Stimulated activated CD4-positive, alpha-beta T cell treated with anti-CD3 and anti-CD28 coated beads, Interleukin-2, amount 100 ng/mL, for 4 hours (primary cell): ENCODE measurements at regions not wholly inside any gene's neighbourhood (a gene's known extent, or its start where the extent isn't known, plus 50 kb on each side); places are given as distances from the start of the nearest gene placed in this dataset.
"Not testable (repeated sequence)": the region's sequence is repeated elsewhere in the genome, so short reads cannot be mapped to it uniquely, and the experiment has no call there.

Experiments used
- DNase-seq: peaks from one replicate; pipeline ENCODE4 v3.0.0-alpha.2; 2020; ENCODE audit warnings: low read depth

GRCh38 chr15:62644889-62645742 is 397.4 kb upstream of the TPM1 start:
- DNase-seq: no peak

DNA sequence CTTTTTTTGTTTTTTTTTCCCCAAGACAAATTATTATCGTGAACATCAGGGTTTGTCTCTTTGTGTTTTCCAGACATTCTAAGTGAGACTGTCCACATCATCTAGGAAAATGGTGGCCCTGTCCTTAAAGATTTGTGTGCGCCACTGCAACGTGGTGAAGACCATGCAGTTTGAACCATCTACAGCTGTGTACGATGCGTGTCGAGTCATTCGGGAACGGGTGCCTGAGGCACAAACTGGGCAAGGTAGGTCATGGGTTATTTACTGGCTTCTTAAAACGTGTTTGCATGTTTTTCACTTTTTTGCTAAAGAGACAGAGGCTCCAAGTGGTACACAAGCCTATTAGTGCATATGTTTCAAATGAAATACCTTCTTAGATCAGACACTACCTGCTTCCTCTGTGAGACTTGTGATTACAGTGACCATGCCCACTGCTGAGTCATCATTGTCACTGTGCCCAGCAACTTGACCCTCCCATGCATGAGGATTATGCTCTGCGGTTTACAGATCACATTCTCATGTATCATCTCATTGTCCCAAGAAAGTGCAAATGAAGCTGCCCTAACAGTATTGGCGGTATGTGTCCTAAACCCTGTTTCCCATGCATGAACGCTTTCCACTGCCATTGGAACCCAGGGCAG is 395.2 kb upstream of the TPM1 start:
- no peak for DNase-seq

DNA sequence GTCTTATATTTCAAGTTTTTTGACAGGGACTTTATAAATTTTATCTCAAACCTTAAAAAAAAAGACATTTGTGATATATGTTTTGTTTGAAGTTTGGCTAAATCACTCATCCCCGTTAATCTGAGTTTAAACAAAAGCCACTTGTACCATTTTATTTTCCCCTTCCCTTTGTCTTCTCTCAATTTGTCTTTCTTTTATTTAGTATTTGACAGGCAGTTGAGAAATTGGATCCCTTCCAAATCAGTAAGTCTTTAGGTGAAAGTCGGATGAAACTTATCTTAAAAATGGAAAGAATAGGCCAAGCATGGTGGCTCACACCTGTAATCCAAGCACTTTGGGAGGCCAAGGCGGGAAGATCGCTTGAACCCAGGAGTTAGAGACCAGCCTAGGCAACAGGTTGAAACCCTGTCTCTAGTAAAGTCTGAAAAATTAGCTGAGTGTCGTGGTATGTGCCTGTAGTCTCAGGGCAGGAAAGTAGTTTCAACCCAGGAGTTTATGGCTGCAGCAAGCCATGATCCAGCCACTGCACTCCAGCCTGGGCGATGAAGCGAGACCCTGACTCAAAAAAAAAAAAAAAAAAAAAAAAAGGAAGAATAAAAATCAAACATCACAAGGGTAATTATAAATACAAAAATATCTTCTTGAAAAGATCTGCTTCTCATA is 394.6 kb upstream of the TPM1 start:
- no peak for DNase-seq

- no peak for DNase-seq
These were observed 393.6 kb upstream of the TPM1 start for GRCh38 chr15:62648954-62649353.

DNA sequence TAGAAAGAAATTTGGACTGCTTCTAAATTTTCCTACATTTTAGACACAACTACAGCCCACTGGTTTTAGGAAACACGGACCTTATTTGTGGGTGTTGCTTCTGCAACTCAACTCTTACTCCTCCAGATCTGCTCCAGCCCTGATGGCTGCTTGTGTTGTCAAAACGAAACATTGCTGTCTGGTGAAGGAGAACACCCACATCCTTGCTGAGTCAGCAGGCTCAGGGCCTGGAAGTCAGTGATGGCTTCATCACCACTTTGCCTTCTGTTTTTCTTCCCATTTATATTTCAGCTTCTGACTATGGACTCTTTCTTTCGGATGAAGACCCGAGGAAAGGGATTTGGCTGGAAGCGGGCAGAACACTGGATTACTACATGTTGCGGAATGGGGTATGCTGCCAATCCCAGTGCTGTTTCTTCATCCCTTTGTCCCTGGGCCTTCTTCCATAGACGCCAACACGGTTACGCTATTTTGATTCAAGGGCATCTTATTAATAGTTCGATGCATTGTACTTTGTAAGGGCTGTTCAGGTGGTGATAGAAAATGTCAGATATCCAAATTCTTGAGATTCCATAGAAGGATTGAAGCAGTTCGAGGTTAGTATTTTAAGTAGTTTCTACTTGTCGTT is 392.6 kb upstream of the TPM1 start:
- no peak for DNase-seq

- DNase-seq: no peak
These were observed 389.4 kb upstream of the TPM1 start for GRCh38 chr15:62653122-62653521.

- no peak for DNase-seq
These were observed 386.5 kb upstream of the TPM1 start for GRCh38 chr15:62656071-62656470.

DNA sequence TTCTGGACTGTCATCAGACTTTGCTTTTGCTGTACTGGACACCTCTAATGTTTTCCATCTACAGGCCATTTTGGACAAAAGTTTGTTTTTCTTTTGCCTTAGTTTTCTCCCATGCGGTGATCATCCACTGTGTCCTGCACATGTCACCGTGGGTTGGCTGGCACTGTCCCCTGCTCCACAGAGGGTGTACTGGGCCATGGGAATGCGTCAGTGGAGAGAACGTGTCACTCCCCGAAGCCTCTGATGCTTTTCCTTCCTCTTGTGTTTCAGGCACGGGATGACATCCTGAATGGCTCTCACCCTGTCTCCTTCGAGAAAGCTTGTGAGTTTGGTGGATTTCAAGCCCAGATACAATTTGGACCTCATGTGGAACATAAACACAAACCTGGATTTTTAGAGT is 385.0 kb upstream of the TPM1 start:
- DNase-seq: not testable (repeated sequence)

DNA sequence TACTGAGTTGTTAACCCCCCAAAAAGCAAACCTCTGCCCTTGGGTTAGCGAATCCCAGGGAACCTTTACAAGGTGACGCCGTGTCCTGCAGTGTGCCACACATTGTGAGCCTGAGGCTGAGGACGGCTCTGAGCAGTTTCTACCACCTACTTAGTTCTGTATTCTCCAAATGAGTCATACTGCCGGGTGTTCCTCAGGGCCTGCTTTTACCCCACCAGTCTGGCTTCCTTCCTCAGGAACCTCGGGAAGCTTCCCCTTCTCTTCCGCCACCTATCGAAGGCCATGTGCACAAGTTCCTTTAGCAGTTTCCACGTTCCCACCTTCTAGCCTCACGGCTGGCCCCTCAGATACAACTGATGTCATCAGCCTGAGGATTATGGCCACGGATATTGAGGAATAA is 384.0 kb upstream of the TPM1 start:
- no peak for DNase-seq

DNA sequence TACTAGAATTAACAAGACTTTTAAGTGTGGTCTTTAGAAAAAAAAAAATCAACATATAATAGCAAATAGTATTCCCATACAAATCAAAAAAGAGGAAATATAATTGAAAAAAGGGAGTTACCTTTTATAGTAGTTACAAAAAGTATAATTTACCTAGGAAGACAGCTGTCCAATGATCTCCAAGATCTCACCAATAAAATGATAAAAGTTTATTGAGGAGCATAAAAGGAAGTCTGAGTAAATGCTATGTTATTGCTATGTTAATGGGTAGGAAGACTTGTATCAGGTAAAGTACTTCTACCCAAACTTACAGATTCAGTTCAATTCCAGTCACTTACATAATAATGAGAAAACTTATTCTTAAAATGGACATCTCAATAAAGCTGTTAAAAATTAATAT is 379.0 kb upstream of the TPM1 start:
- no peak for DNase-seq

GRCh38 chr15:62665449-62665848 is 377.1 kb upstream of the TPM1 start:
- no peak for DNase-seq

DNA sequence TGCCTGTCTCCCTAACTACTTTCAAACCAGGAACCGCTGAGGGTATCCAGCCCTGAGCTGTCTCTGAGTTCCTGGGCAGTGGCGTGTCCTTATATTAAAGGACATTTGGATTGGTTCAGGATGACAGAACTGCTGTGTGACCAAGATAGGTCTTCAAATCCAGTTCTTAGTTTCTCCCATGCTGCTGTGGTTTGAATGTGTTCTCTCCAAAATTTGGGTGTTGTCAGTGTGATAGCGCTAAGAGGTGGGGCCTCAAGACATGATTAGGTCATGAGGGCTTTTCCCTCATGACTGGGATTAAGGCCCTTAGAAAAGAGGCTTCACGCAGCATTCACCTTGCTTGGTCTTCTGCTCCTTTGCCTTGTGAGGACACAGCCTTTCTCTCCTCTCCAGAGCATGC is 376.5 kb upstream of the TPM1 start:
- DNase-seq: no peak

DNA sequence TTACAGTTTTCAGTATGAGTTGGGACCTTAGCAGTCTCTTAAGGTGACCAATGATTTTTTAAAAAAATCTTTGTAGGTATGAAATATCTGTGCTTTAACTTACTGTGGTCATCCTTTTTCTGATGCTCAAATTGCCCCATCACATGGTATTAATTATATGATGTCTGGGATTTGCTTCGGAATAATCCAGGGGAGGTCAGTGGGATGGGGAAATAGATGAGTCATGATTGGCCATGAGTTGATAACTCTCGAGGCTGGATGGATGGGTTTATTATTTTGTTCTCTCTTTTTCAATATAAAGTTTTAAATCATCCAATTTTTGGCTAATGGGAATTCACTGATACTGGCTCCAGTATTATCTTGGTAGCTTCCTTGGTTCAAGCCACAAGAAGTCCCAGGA is 370.3 kb upstream of the TPM1 start:
- no peak for DNase-seq

- DNase-seq: no peak
These were observed 365.7 kb upstream of the TPM1 start for GRCh38 chr15:62676891-62677290.

- DNase-seq: no peak
These were observed 360.3 kb upstream of the TPM1 start for GRCh38 chr15:62681939-62682896.

DNA sequence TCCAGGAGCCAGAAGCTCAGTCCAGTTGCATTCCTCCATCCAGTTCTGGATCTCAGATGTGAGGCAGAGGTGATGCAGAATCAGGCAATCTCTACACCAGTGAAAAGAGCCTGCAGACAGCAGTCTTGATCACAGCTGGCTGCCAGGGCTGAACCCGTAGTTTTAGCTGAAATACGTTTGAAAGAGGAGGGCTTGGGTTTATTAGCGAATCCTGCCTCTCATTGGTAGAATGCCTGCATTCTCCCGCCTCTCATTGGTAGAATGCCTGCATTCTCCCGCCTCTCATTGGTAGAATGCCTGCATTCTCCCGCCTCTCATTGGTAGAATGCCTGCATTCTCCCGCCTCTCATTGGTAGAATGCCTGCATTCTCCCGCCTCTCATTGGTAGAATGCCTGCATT is 359.4 kb upstream of the TPM1 start:
- not testable (repeated sequence) for DNase-seq

- no peak for DNase-seq
These were observed 358.3 kb upstream of the TPM1 start for GRCh38 chr15:62684123-62684808.

- DNase-seq: no peak
These were observed 351.5 kb upstream of the TPM1 start for GRCh38 chr15:62691008-62691407.

GRCh38 chr15:62697636-62698035 is 344.9 kb upstream of the TPM1 start:
- no peak for DNase-seq

- DNase-seq: no peak
These were observed 343.9 kb upstream of the TPM1 start for GRCh38 chr15:62698646-62699045.

GRCh38 chr15:62706317-62706716 is 336.2 kb upstream of the TPM1 start:
- no peak for DNase-seq
